HEK293 (cell line): ENCODE measurements at regions not wholly inside any gene's neighbourhood (a gene's known extent, or its start where the extent isn't known, plus 50 kb on each side); places are given as distances from the start of the nearest gene placed in this dataset.

Experiments used
- KLF1 ChIP-seq: fragments of 450-650 bp; formaldehyde crosslinking; IDR thresholded peaks from 2 replicates; pipeline ENCODE4 v1.5.1; 2016; ENCODE audit warnings: missing biosample characterization, missing genetic modification characterization
- MYNN ChIP-seq: fragments of 450-650 bp; formaldehyde crosslinking; IDR thresholded peaks from 2 replicates; pipeline ENCODE4 v1.5.1; 2016; ENCODE audit warnings: missing biosample characterization, missing genetic modification characterization, borderline replicate concordance
- TCF7L2 ChIP-seq: IDR thresholded peaks from 2 replicates; pipeline ENCODE4 v1.6.1; 2011; ENCODE audit warnings: low read depth, mild to moderate bottlenecking, inconsistent platforms, low read length, moderate library complexity, borderline replicate concordance
- ZNF121 ChIP-seq: fragments of 450-650 bp; formaldehyde crosslinking; IDR thresholded peaks from 2 replicates; pipeline ENCODE4 v1.5.1; 2016; ENCODE audit warnings: missing biosample characterization, missing genetic modification characterization
- ZNF561 ChIP-seq: fragments of 450-650 bp; IDR thresholded peaks from 2 replicates; pipeline ENCODE4 v1.5.1; 2018; ENCODE audit warnings: missing biosample characterization, missing genetic modification characterization, borderline replicate concordance
- ZNF670 ChIP-seq: fragments of 450-650 bp; formaldehyde crosslinking; IDR thresholded peaks from 2 replicates; pipeline ENCODE4 v1.5.1; 2016; ENCODE audit warnings: missing biosample characterization, missing genetic modification characterization, low read depth
- ZNF768 ChIP-seq: fragments of 450-650 bp; formaldehyde crosslinking; IDR thresholded peaks from 2 replicates; pipeline ENCODE4 v1.5.1; 2018; ENCODE audit warnings: missing biosample characterization, mild to moderate bottlenecking, missing genetic modification characterization
- ZNF830 ChIP-seq: fragments of 450-650 bp; IDR thresholded peaks from 2 replicates; pipeline ENCODE4 v1.5.0; 2018; ENCODE audit warnings: missing biosample characterization, missing genetic modification characterization, low read depth, mild to moderate bottlenecking, moderate library complexity
- ZNF837 ChIP-seq: fragments of 450-650 bp; formaldehyde crosslinking; IDR thresholded peaks from 2 replicates; pipeline ENCODE4 v1.5.1; 2016; ENCODE audit warnings: missing biosample characterization, missing genetic modification characterization
- TF ChIP-seq, protein P1 (sequence below): fragments of 450-650 bp; formaldehyde crosslinking; IDR thresholded peaks from 2 replicates; pipeline ENCODE4 v1.5.1; 2016; ENCODE audit warnings: missing biosample characterization, missing genetic modification characterization
- TF ChIP-seq, protein P2 (sequence below): fragments of 450-650 bp; formaldehyde crosslinking; conservative IDR thresholded peaks from 2 replicates; pipeline ENCODE4 v1.5.1; 2016; ENCODE audit warnings: low read depth, missing biosample characterization, missing genetic modification characterization
- TF ChIP-seq, protein P3 (sequence below): fragments of 450-650 bp; formaldehyde crosslinking; IDR thresholded peaks from 2 replicates; pipeline ENCODE4 v1.5.1; 2016; ENCODE audit warnings: missing biosample characterization, missing genetic modification characterization
- TF ChIP-seq, protein P4 (sequence below): fragments of 450-650 bp; formaldehyde crosslinking; IDR thresholded peaks from 2 replicates; pipeline ENCODE4 v1.5.1; 2016; ENCODE audit warnings: missing biosample characterization, missing genetic modification characterization

DNA sequence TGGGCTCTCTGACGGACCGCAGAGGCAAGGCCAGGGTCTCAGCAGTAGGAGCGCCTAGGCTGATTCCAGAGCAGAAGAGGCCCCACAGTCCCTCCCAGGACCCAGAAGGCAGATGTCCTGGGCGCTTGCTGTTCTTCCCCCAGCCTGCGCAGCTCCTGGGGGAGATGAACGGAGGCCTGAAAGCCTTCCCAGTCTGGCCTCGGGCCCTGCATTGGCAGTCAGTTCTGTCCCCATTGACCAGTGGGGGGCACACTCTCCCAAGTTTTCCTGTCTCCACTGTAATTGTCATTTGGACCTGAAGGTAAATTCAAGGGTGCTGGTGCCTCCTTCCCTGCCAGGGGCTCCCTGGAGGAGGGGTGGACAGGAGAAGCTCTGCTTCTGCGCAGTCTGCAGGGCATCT, 345.7 kb downstream of the CYP26B1 start:
- TF ChIP-seq, protein P1, sequence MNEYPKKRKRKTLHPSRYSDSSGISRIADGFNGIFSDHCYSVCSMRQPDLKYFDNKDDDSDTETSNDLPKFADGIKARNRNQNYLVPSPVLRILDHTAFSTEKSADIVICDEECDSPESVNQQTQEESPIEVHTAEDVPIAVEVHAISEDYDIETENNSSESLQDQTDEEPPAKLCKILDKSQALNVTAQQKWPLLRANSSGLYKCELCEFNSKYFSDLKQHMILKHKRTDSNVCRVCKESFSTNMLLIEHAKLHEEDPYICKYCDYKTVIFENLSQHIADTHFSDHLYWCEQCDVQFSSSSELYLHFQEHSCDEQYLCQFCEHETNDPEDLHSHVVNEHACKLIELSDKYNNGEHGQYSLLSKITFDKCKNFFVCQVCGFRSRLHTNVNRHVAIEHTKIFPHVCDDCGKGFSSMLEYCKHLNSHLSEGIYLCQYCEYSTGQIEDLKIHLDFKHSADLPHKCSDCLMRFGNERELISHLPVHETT (tag by site-specific recombination) = no peak
- TF ChIP-seq, protein P2, sequence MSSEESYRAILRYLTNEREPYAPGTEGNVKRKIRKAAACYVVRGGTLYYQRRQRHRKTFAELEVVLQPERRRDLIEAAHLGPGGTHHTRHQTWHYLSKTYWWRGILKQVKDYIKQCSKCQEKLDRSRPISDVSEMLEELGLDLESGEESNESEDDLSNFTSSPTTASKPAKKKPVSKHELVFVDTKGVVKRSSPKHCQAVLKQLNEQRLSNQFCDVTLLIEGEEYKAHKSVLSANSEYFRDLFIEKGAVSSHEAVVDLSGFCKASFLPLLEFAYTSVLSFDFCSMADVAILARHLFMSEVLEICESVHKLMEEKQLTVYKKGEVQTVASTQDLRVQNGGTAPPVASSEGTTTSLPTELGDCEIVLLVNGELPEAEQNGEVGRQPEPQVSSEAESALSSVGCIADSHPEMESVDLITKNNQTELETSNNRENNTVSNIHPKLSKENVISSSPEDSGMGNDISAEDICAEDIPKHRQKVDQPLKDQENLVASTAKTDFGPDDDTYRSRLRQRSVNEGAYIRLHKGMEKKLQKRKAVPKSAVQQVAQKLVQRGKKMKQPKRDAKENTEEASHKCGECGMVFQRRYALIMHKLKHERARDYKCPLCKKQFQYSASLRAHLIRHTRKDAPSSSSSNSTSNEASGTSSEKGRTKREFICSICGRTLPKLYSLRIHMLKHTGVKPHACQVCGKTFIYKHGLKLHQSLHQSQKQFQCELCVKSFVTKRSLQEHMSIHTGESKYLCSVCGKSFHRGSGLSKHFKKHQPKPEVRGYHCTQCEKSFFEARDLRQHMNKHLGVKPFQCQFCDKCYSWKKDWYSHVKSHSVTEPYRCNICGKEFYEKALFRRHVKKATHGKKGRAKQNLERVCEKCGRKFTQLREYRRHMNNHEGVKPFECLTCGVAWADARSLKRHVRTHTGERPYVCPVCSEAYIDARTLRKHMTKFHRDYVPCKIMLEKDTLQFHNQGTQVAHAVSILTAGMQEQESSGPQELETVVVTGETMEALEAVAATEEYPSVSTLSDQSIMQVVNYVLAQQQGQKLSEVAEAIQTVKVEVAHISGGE (tag by site-specific recombination) = no peak
- no peak for TF ChIP-seq ZNF670 (tag by site-specific recombination)
- TF ChIP-seq, protein P3, sequence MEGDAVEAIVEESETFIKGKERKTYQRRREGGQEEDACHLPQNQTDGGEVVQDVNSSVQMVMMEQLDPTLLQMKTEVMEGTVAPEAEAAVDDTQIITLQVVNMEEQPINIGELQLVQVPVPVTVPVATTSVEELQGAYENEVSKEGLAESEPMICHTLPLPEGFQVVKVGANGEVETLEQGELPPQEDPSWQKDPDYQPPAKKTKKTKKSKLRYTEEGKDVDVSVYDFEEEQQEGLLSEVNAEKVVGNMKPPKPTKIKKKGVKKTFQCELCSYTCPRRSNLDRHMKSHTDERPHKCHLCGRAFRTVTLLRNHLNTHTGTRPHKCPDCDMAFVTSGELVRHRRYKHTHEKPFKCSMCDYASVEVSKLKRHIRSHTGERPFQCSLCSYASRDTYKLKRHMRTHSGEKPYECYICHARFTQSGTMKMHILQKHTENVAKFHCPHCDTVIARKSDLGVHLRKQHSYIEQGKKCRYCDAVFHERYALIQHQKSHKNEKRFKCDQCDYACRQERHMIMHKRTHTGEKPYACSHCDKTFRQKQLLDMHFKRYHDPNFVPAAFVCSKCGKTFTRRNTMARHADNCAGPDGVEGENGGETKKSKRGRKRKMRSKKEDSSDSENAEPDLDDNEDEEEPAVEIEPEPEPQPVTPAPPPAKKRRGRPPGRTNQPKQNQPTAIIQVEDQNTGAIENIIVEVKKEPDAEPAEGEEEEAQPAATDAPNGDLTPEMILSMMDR (tag by site-specific recombination) = peak; percentile 37; the same call in 1 of the 2 replicates
- TF ChIP-seq ZNF561 (tag by site-specific recombination) = no peak
- TF ChIP-seq ZNF121 (tag by site-specific recombination) = no peak
- TF ChIP-seq KLF1 (tag by site-specific recombination) = no peak
- TF ChIP-seq TCF7L2 = no peak
- no peak for TF ChIP-seq MYNN (tag by site-specific recombination)
- no peak for TF ChIP-seq ZNF837
- TF ChIP-seq, protein P4, sequence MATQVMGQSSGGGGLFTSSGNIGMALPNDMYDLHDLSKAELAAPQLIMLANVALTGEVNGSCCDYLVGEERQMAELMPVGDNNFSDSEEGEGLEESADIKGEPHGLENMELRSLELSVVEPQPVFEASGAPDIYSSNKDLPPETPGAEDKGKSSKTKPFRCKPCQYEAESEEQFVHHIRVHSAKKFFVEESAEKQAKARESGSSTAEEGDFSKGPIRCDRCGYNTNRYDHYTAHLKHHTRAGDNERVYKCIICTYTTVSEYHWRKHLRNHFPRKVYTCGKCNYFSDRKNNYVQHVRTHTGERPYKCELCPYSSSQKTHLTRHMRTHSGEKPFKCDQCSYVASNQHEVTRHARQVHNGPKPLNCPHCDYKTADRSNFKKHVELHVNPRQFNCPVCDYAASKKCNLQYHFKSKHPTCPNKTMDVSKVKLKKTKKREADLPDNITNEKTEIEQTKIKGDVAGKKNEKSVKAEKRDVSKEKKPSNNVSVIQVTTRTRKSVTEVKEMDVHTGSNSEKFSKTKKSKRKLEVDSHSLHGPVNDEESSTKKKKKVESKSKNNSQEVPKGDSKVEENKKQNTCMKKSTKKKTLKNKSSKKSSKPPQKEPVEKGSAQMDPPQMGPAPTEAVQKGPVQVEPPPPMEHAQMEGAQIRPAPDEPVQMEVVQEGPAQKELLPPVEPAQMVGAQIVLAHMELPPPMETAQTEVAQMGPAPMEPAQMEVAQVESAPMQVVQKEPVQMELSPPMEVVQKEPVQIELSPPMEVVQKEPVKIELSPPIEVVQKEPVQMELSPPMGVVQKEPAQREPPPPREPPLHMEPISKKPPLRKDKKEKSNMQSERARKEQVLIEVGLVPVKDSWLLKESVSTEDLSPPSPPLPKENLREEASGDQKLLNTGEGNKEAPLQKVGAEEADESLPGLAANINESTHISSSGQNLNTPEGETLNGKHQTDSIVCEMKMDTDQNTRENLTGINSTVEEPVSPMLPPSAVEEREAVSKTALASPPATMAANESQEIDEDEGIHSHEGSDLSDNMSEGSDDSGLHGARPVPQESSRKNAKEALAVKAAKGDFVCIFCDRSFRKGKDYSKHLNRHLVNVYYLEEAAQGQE (tag by site-specific recombination) = no peak
- TF ChIP-seq ZNF768 = no peak
- no peak for TF ChIP-seq ZNF830
